ENCODE measurements at regions not wholly inside any gene's neighbourhood (a gene's known extent, or its start where the extent isn't known, plus 50 kb on each side); places are given as distances from the start of the nearest gene placed in this dataset.

DNA sequence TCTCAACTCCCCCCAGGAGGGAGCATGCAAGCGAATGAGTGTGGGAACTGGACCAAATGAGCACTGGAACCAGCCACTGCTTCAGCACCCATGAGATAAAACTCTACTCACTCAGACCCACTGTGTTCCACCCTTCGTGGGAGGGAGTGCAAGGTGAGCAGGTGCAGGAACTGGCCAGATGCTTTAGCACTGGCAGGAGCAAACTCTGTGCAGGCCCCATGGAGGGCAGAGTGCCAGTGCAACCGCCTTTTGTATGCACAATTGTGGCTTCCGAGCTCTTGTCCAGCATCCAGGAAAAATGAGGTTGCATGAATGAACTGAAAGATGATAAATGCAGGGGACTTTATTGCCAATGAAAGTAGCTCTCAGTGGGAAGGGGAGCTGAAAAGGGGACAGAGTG is 67.4 kb upstream of the CCDC112 start:
- Histone ChIP-seq H2BK5ac (ENCODE audit: insufficient read length, low read length) (no peak overlapping the region), H3K27me3 (ENCODE audit: insufficient read depth, low read length) (no peaks in the 10 kb centered on the region), H3K4me2 (ENCODE audit: insufficient read depth, insufficient read length, low read length) (no peak overlapping the region), H3K79me1 (ENCODE audit: insufficient read depth, low read depth, low read length, poor library complexity, severe bottlenecking) (no peaks in the 10 kb centered on the region), H2BK120ac (ENCODE audit: low read depth, low read length, poor library complexity, severe bottlenecking) (no peak overlapping the region), H3K79me2 (ENCODE audit: insufficient read depth, low read length) (no peaks in the 10 kb centered on the region), H3K14ac (ENCODE audit: insufficient read depth, low read length) (no peak overlapping the region), H3K18ac (ENCODE audit: insufficient read length, low read depth, low read length) (no peak overlapping the region), H2BK20ac (ENCODE audit: low read depth, low read length, poor library complexity, severe bottlenecking) (no peak overlapping the region), H2AK5ac (ENCODE audit: insufficient read length, low read length) (no peak overlapping the region), H3K4me1 (ENCODE audit: insufficient read depth, low read length) (peaks cover 2% of the 10 kb centered on the region; the same call in 1 of the 2 replicates), H3K27ac (ENCODE audit: insufficient read length, low read depth, low read length) (no peak overlapping the region), H4K20me1 (ENCODE audit: control insufficient read depth, insufficient read depth, insufficient read length) (no peaks in the 10 kb centered on the region), H3K9ac (ENCODE audit: extremely low read depth, insufficient read length, low read length) (no peak overlapping the region), H3K23ac (ENCODE audit: insufficient read length, low read depth, low read length) (no peak overlapping the region), H4K91ac (ENCODE audit: insufficient read length, low read depth, low read length) (no peak overlapping the region), H2AFZ (ENCODE audit: low read length) (no peak overlapping the region), H3K56ac (ENCODE audit: insufficient read length, low read depth, low read length) (no peak overlapping the region), H4K8ac (replicated peaks; ENCODE audit: insufficient read length, low read depth, low read length) (no peak overlapping the region), H3T11ph (ENCODE audit: low read length) (no peak overlapping the region), H2BK12ac (ENCODE audit: insufficient read length, low read depth, low read length) (no peak overlapping the region), H3K4ac (ENCODE audit: low read depth, low read length) (no peak overlapping the region), H3K9me3 (ENCODE audit: control insufficient read depth, low read depth, low read length) (no peaks in the 10 kb centered on the region), H3K23me2 (ENCODE audit: insufficient read length, low read depth, low read length, poor library complexity, severe bottlenecking) (no peaks in the 10 kb centered on the region), H2BK15ac (ENCODE audit: low read depth, low read length) (no peak overlapping the region), H4K5ac (ENCODE audit: insufficient read length, low read depth, low read length) (no peak overlapping the region)
- no peak for DNase-seq
- no CpG with 5 or more reads among the region's 4 CpGs for WGBS (ENCODE audit: extremely low coverage, insufficient read length, low lambda C conversion rate)
- peaks cover 39 to 41% of the 10 kb centered on the region in 2 experiments for H3K4me1 Mint-ChIP-seq
- no peak for TF ChIP-seq CTCF (conservative IDR thresholded peaks at IDR 0.05)
- peaks cover 0 to 3% of the 10 kb centered on the region in 2 experiments; a peak in 2 of 5 replicates for H3K9me3 Mint-ChIP-seq
- H3K27me3 Mint-ChIP-seq (ENCODE audit: low read depth) = no peaks in the 10 kb centered on the region
- H3K36me3 Mint-ChIP-seq (ENCODE audit: insufficient read depth in 1 of 3, low read depth in 3 of 3) = no peaks in the 10 kb centered on the region; a peak in 2 of 7 replicates
- no peak overlapping the region for H3K4me3 Mint-ChIP-seq
- H3K27ac Mint-ChIP-seq = no peak overlapping the region
